Keratinocyte (primary cell): ENCODE measurements at regions not wholly inside any gene's neighbourhood (a gene's known extent, or its start where the extent isn't known, plus 50 kb on each side); places are given as distances from the start of the nearest gene placed in this dataset.

Experiments
- DNase-seq: peaks from one replicate; pipeline ENCODE4 v3.0.0-alpha.2; 2011; ENCODE audit warnings: low read depth, missing footprints, low spot score
- FAIRE-seq: peaks from 2 replicates; lab custom pipeline; 2011; peaks lifted over from hg19 to GRCh38; lab: Jason Lieb, UNC
- H2AFZ ChIP-seq: 2 replicates; pipeline ENCODE4 v1.6.0; 2012; ENCODE audit warnings: low read length, control low read depth, inconsistent platforms; ENCODE audit not compliant: control insufficient read depth
- H3K27ac ChIP-seq: 2 replicates; pipeline ENCODE4 v1.5.1; 2011; ENCODE audit warnings: low read length; ENCODE audit not compliant: control insufficient read depth, insufficient read depth
- H3K27me3 ChIP-seq: 3 replicates; pipeline ENCODE4 v1.6.0; 2011; ENCODE audit warnings: low read length; ENCODE audit not compliant: control insufficient read depth, insufficient read depth; ENCODE audit errors: extremely low read depth
- H3K36me3 ChIP-seq, 2 experiments: 2 replicates in 1 of 2; 3 replicates in 1 of 2; pipeline ENCODE4 v1.5.1; 2011; ENCODE audit warnings: low read length in 2 of 2, mild to moderate bottlenecking in 1 of 2; ENCODE audit not compliant: control insufficient read depth in 2 of 2, insufficient read depth in 2 of 2; ENCODE audit errors: extremely low read depth in 1 of 2
- H3K4me1 ChIP-seq: 3 replicates; pipeline ENCODE4 v1.5.1; 2011; ENCODE audit warnings: low read length; ENCODE audit not compliant: control insufficient read depth, insufficient read depth; ENCODE audit errors: extremely low read depth
- H3K4me2 ChIP-seq: 3 replicates; pipeline ENCODE4 v1.6.0; 2011; ENCODE audit warnings: low read depth, low read length; ENCODE audit not compliant: control insufficient read depth, insufficient read depth; ENCODE audit errors: extremely low read depth
- H3K4me3 ChIP-seq, 3 experiments: fragments of 200-600 bp in 1 of 3; sonication (generic) in 1 of 3; 2 replicates in 2 of 3; 3 replicates in 1 of 3; pipeline ENCODE4 v1.5.1; 2011 to 2016; ENCODE audit warnings: low read length in 3 of 3, mild to moderate bottlenecking in 3 of 3, control low read depth in 2 of 3, inconsistent platforms in 1 of 3, low read depth in 1 of 3, mixed read lengths in 1 of 3, mixed run types in 1 of 3, moderate library complexity in 1 of 3; ENCODE audit not compliant: control insufficient read depth in 2 of 3, insufficient read depth in 2 of 3; ENCODE audit errors: extremely low read depth in 1 of 3
- H3K79me2 ChIP-seq: 2 replicates; pipeline ENCODE4 v1.6.0; 2012; ENCODE audit warnings: low read length; ENCODE audit not compliant: control insufficient read depth, insufficient read depth
- H3K9ac ChIP-seq: 3 replicates; pipeline ENCODE4 v1.6.0; 2011; ENCODE audit warnings: low read length; ENCODE audit not compliant: control insufficient read depth, insufficient read depth; ENCODE audit errors: extremely low read depth
- H3K9me1 ChIP-seq: 3 replicates; pipeline ENCODE4 v1.6.0; 2011; ENCODE audit warnings: low read length; ENCODE audit not compliant: control insufficient read depth, insufficient read depth; ENCODE audit errors: extremely low read depth
- H3K9me3 ChIP-seq: 2 replicates; pipeline ENCODE4 v1.5.1; 2012; ENCODE audit warnings: low read depth, low read length; ENCODE audit not compliant: control insufficient read depth
- H4K20me1 ChIP-seq: 3 replicates; pipeline ENCODE4 v1.6.0; 2011; ENCODE audit warnings: low read length; ENCODE audit not compliant: control insufficient read depth, insufficient read depth; ENCODE audit errors: extremely low read depth
- EZH2 ChIP-seq: IDR thresholded peaks from one replicate; pipeline ENCODE4 v1.6.1; 2012; ENCODE audit warnings: inconsistent platforms, mild to moderate bottlenecking, low read length, moderate library complexity
- dilution Hi-C: fragments of 300-500 bp; cut with MboI; formaldehyde crosslinking; loops from one replicate; pipeline ENCODE4 v1.7.0; 2020; ENCODE audit warnings: low sequenced_read_pairs; ENCODE audit not compliant: extremely low pct_ligation_motif_present
- TF ChIP-seq, protein P1 (sequence below), 3 experiments: IDR thresholded peaks in 1 of 3; conservative IDR thresholded peaks in 1 of 3; optimal IDR thresholded peaks in 1 of 3; 2 replicates in 2 of 3; 3 replicates in 1 of 3; pipeline versions ENCODE3 to v1.5.1; 2011; ENCODE audit warnings: low read length in 3 of 3, mild to moderate bottlenecking in 3 of 3, moderate library complexity in 2 of 3, control low read depth in 1 of 3, inconsistent platforms in 1 of 3; ENCODE audit not compliant: insufficient read depth in 2 of 3; ENCODE audit errors: extremely low read depth in 1 of 3

DNA sequence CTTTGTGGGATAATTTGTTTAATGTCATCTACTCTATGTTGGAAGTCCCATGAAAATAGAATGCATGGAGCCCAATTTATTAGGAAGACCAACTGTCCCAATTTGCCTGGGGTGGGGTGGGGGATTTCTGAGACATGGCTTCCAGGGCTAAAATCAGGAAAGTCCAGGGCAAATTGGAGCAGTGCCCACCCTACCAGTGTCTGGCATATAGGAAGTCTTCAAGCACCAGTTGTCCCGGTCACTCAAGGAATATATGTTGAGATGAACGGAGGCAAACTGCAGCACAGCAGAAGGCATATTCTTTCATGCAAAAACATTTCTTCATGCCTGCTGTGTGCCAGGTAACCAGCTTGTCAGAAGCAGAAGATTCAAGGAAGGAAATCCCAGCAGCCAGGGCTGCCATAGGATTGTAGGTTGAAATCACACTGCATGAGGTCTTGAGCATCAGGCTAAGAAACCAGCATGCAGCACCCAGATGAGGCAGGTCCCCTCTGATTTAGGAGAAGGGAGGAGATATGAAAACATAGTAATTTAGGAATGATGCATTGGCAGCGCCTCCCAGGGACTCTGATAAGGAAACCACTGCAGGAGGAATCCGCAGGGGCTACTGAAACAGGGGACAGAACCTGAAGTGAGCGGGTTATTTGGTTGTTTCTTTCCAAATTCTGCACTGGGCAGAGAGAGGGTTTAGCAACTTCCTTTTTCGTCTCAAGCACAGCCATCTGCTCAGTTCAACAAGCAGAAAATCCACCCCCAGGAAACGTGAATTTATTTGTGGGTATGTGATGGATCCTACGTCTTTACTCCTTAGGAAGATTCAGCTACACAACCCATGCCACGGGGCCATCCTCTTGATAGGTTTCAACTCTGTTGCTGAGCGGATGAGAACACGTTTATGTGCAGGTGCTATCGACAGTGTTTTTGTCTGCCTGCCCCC, 112.6 kb upstream of the CPEB4 start:
- no peaks in the 10 kb centered on the region for H3K4me1 ChIP-seq
- TF ChIP-seq, protein P1, sequence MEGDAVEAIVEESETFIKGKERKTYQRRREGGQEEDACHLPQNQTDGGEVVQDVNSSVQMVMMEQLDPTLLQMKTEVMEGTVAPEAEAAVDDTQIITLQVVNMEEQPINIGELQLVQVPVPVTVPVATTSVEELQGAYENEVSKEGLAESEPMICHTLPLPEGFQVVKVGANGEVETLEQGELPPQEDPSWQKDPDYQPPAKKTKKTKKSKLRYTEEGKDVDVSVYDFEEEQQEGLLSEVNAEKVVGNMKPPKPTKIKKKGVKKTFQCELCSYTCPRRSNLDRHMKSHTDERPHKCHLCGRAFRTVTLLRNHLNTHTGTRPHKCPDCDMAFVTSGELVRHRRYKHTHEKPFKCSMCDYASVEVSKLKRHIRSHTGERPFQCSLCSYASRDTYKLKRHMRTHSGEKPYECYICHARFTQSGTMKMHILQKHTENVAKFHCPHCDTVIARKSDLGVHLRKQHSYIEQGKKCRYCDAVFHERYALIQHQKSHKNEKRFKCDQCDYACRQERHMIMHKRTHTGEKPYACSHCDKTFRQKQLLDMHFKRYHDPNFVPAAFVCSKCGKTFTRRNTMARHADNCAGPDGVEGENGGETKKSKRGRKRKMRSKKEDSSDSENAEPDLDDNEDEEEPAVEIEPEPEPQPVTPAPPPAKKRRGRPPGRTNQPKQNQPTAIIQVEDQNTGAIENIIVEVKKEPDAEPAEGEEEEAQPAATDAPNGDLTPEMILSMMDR (optimal IDR thresholded peaks at IDR 0.05 in 1 of 3, IDR thresholded peaks at IDR 0.05 in 1 of 3, conservative IDR thresholded peaks at IDR 0.05 in 1 of 3; ENCODE audit: extremely low read depth in 1 of 3, insufficient read depth in 2 of 3, low read length in 3 of 3): no peak
- no peak for TF ChIP-seq EZH2
- no peak overlapping the region for H3K9ac ChIP-seq
- FAIRE-seq (no peak), DNase-seq (no peak)
- dilution Hi-C loops: no loop called here
- no peak overlapping the region for H3K4me2 ChIP-seq
- H3K9me3 ChIP-seq: no peaks in the 10 kb centered on the region
- no peaks in the 10 kb centered on the region for H4K20me1 ChIP-seq
- H3K36me3 ChIP-seq: no peaks in the 10 kb centered on the region
- no peak overlapping the region for H2AFZ ChIP-seq
- no peaks in the 10 kb centered on the region for H3K79me2 ChIP-seq
- H3K4me3 ChIP-seq: no peak overlapping the region
- H3K27ac ChIP-seq: no peak overlapping the region
- H3K9me1 ChIP-seq: no peaks in the 10 kb centered on the region
- no peaks in the 10 kb centered on the region for H3K27me3 ChIP-seq

GRCh38 chr5:173777149-173777548, 111.0 kb upstream of the CPEB4 start:
- Histone ChIP-seq H3K4me2 (no peak overlapping the region), H4K20me1 (no peaks in the 10 kb centered on the region), H3K27ac (no peak overlapping the region), H3K9me1 (no peaks in the 10 kb centered on the region), H3K79me2 (no peaks in the 10 kb centered on the region), H3K36me3 (no peaks in the 10 kb centered on the region), H3K4me1 (peaks cover 9% of the 10 kb centered on the region), H3K9me3 (no peaks in the 10 kb centered on the region), H3K4me3 (no peak overlapping the region), H3K9ac (no peak overlapping the region), H3K27me3 (no peaks in the 10 kb centered on the region), H2AFZ (no peak overlapping the region)
- dilution Hi-C loops: no loop called here
- DNase-seq: no peak
- no peak for TF ChIP-seq EZH2
- TF ChIP-seq, protein P1 (optimal IDR thresholded peaks at IDR 0.05 in 1 of 3, IDR thresholded peaks at IDR 0.05 in 1 of 3, conservative IDR thresholded peaks at IDR 0.05 in 1 of 3; ENCODE audit: extremely low read depth in 1 of 3, insufficient read depth in 2 of 3, low read length in 3 of 3): no peak
- FAIRE-seq: no peak
